ENCODE measurements at regions not wholly inside any gene's neighbourhood (a gene's known extent, or its start where the extent isn't known, plus 50 kb on each side); places are given as distances from the start of the nearest gene placed in this dataset.

DNA sequence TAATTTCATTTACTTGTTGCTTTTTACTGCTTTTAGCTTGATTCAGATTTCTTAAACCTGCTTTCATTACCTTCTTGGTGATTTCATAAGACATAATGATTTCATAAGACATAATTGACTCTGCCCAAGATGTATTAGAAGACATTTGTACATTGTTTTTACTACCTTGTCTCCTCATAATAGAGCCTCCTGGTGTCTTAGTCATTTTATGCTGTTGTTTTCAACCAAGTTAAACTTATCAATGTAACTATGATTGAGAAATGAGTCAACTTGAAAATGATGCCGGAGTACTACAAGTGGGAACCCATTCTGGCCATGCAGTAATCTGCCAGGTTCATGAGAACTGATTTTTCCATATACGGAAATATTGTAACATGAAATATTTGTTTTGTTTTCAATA, 573.6 kb downstream of the MMUT start:
- H2AK5ac ChIP-seq (ENCODE audit: low read length, severe bottlenecking), result no peak overlapping the region
- no peaks in the 10 kb centered on the region for H3K4me1 ChIP-seq (ENCODE audit: control insufficient read depth, insufficient read depth, low read depth, low read length)
- no peak overlapping the region for H3K4me3 ChIP-seq (ENCODE audit: insufficient read depth in 1 of 2, low read depth in 1 of 2, low read length in 2 of 2)
- H2AFZ ChIP-seq (ENCODE audit: low read depth, low read length), result no peak overlapping the region
- no peak overlapping the region for H3K18ac ChIP-seq (ENCODE audit: low read depth in 1 of 2, low read length in 2 of 2)
- WGBS, result no CpG with 5 or more reads among the region's 2 CpGs
- no peaks in the 10 kb centered on the region for H3K27me3 ChIP-seq (ENCODE audit: control insufficient read depth in 1 of 2, insufficient read depth in 1 of 2, low read length in 2 of 2)
- no peak overlapping the region for H3K23ac ChIP-seq (ENCODE audit: low read length in 2 of 2)
- no peaks in the 10 kb centered on the region for H3K36me3 ChIP-seq (ENCODE audit: control insufficient read depth in 1 of 2, insufficient read depth in 2 of 2, low read depth in 1 of 2, low read length in 2 of 2)
- H2BK15ac ChIP-seq (ENCODE audit: low read depth, poor library complexity, severe bottlenecking), result no peak overlapping the region
- no peak overlapping the region for H3K4ac ChIP-seq (ENCODE audit: low read depth in 1 of 2, low read length in 2 of 2)
- H4K91ac ChIP-seq (ENCODE audit: low read length), result no peak overlapping the region
- H4K8ac ChIP-seq (ENCODE audit: low read length), result no peak overlapping the region
- H3K9ac ChIP-seq (ENCODE audit: low read length), result no peak overlapping the region
- H3K79me1 ChIP-seq (replicated peaks; ENCODE audit: low read length, poor library complexity, severe bottlenecking), result no peaks in the 10 kb centered on the region
- H3K14ac ChIP-seq (ENCODE audit: low read length in 2 of 2), result no peak overlapping the region
- H2BK12ac ChIP-seq (ENCODE audit: low read length in 2 of 2), result no peak overlapping the region
- H3K4me2 ChIP-seq (ENCODE audit: low read length, poor library complexity, severe bottlenecking), result no peak overlapping the region
- H2BK5ac ChIP-seq (ENCODE audit: low read depth, low read length, poor library complexity, severe bottlenecking), result no peak overlapping the region
- H3K27ac ChIP-seq (ENCODE audit: low read length, poor library complexity, severe bottlenecking), result no peak overlapping the region
- H3K9me3 ChIP-seq (ENCODE audit: control insufficient read depth, low read length), result no peaks in the 10 kb centered on the region
- DNase-seq, result no peak
- H2BK120ac ChIP-seq (ENCODE audit: low read depth, low read length), result no peak overlapping the region

DNA sequence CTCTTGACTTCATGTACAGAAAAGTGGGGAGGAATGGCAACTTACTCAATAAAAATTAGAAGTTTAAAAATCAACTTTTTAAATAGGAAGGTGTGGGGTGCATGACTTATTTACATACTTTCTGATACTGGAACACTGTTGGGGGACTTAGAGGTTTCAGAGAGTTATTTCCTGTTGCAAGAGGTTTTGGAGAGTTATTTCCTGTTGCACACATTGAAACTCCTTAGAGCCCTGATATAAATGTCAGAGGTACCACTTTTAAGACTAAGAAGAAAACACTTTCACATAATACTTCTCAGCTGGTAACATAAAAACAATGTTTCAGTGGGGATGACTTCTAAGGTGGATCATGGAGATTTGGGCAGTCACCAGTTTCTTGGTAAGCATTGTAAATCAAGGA, 579.9 kb downstream of the MMUT start:
- Histone ChIP-seq H2BK15ac (ENCODE audit: low read depth, poor library complexity, severe bottlenecking) (no peak overlapping the region), H3K27me3 (ENCODE audit: control insufficient read depth in 1 of 2, insufficient read depth in 1 of 2, low read length in 2 of 2) (no peaks in the 10 kb centered on the region), H4K8ac (ENCODE audit: low read length) (no peak overlapping the region)

GRCh38 chr6:48881551-48881950, 581.5 kb downstream of the MMUT start:
- no peak overlapping the region for H2BK120ac ChIP-seq (ENCODE audit: low read depth, low read length)
- H4K91ac ChIP-seq (ENCODE audit: low read length), result no peak overlapping the region
- H3K4me1 ChIP-seq (ENCODE audit: control insufficient read depth, insufficient read depth, low read depth, low read length), result no peaks in the 10 kb centered on the region
- no peak overlapping the region for H3K4me3 ChIP-seq (ENCODE audit: insufficient read depth in 1 of 2, low read depth in 1 of 2, low read length in 2 of 2)
- no peak overlapping the region for H3K4me2 ChIP-seq (ENCODE audit: low read length, poor library complexity, severe bottlenecking)
- no peak overlapping the region for H3K23ac ChIP-seq (ENCODE audit: low read length in 2 of 2)
- H2BK5ac ChIP-seq (ENCODE audit: low read depth, low read length, poor library complexity, severe bottlenecking), result no peak overlapping the region
- no peak overlapping the region for H3K27ac ChIP-seq (ENCODE audit: low read length, poor library complexity, severe bottlenecking)
- no peak overlapping the region for H2BK12ac ChIP-seq (ENCODE audit: low read length in 2 of 2)
- H2BK15ac ChIP-seq (ENCODE audit: low read depth, poor library complexity, severe bottlenecking), result no peak overlapping the region
- H3K9me3 ChIP-seq (ENCODE audit: control insufficient read depth, low read length), result no peaks in the 10 kb centered on the region
- H2AFZ ChIP-seq (ENCODE audit: low read depth, low read length), result no peak overlapping the region
- H3K14ac ChIP-seq (ENCODE audit: low read length in 2 of 2), result no peak overlapping the region
- no peak overlapping the region for H2AK5ac ChIP-seq (ENCODE audit: low read length, severe bottlenecking)
- H3K9ac ChIP-seq (ENCODE audit: low read length), result no peak overlapping the region
- no CpG with 5 or more reads among the region's 1 CpG for WGBS
- H3K36me3 ChIP-seq (ENCODE audit: control insufficient read depth in 1 of 2, insufficient read depth in 2 of 2, low read depth in 1 of 2, low read length in 2 of 2), result no peaks in the 10 kb centered on the region
- H3K4ac ChIP-seq (ENCODE audit: low read depth in 1 of 2, low read length in 2 of 2), result no peak overlapping the region
- H3K18ac ChIP-seq (ENCODE audit: low read depth in 1 of 2, low read length in 2 of 2), result no peak overlapping the region
- no peaks in the 10 kb centered on the region for H3K27me3 ChIP-seq (ENCODE audit: control insufficient read depth in 1 of 2, insufficient read depth in 1 of 2, low read length in 2 of 2)
- peak; percentile 24 for DNase-seq
- H3K79me1 ChIP-seq (replicated peaks; ENCODE audit: low read length, poor library complexity, severe bottlenecking), result no peaks in the 10 kb centered on the region
- H4K8ac ChIP-seq (ENCODE audit: low read length), result no peak overlapping the region

More for the DNA sequence above, 579.9 kb downstream of the MMUT start:
- Histone ChIP-seq H3K4ac (ENCODE audit: low read depth in 1 of 2, low read length in 2 of 2) (no peak overlapping the region), H3K79me1 (replicated peaks; ENCODE audit: low read length, poor library complexity, severe bottlenecking) (no peaks in the 10 kb centered on the region), H3K9me3 (ENCODE audit: control insufficient read depth, low read length) (no peaks in the 10 kb centered on the region), H3K4me3 (ENCODE audit: insufficient read depth in 1 of 2, low read depth in 1 of 2, low read length in 2 of 2) (no peak overlapping the region), H3K9ac (ENCODE audit: low read length) (no peak overlapping the region), H2AK5ac (ENCODE audit: low read length, severe bottlenecking) (no peak overlapping the region), H2BK12ac (ENCODE audit: low read length in 2 of 2) (no peak overlapping the region), H3K27ac (ENCODE audit: low read length, poor library complexity, severe bottlenecking) (no peak overlapping the region), H3K36me3 (ENCODE audit: control insufficient read depth in 1 of 2, insufficient read depth in 2 of 2, low read depth in 1 of 2, low read length in 2 of 2) (no peaks in the 10 kb centered on the region), H2BK5ac (ENCODE audit: low read depth, low read length, poor library complexity, severe bottlenecking) (no peak overlapping the region), H4K91ac (ENCODE audit: low read length) (no peak overlapping the region), H3K4me1 (ENCODE audit: control insufficient read depth, insufficient read depth, low read depth, low read length) (no peaks in the 10 kb centered on the region), H2BK120ac (ENCODE audit: low read depth, low read length) (no peak overlapping the region), H3K4me2 (ENCODE audit: low read length, poor library complexity, severe bottlenecking) (no peak overlapping the region), H3K14ac (ENCODE audit: low read length in 2 of 2) (no peak overlapping the region), H3K23ac (ENCODE audit: low read length in 2 of 2) (no peak overlapping the region), H2AFZ (ENCODE audit: low read depth, low read length) (no peak overlapping the region), H3K18ac (ENCODE audit: low read depth in 1 of 2, low read length in 2 of 2) (no peak overlapping the region)
- DNase-seq, result peak; percentile 12

DNA sequence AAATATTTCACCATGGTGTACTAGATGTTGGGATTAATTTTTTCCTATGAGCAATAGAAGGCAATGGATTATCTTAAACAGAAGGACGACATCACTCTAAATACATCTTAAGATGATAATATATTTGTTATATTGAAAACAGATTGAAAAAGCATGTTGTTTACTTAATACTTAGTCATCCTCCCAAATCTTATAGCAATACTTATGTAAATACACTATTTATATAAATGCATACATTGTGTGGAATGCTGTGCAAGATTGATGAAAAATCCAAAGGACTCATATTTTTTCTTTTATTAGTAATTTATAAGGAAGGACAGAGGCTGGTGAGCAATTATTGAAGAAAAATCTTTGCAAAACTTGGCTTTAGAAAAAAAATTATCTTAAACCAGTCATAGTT, 593.5 kb downstream of the MMUT start:
- no peak overlapping the region for H3K4me3 ChIP-seq (ENCODE audit: insufficient read depth in 1 of 2, low read depth in 1 of 2, low read length in 2 of 2)
- DNase-seq, result no peak
- H3K27ac ChIP-seq (ENCODE audit: low read length, poor library complexity, severe bottlenecking), result no peak overlapping the region
- H3K9me3 ChIP-seq (ENCODE audit: control insufficient read depth, low read length), result peaks cover 5% of the 10 kb centered on the region
- no peak overlapping the region for H3K14ac ChIP-seq (ENCODE audit: low read length in 2 of 2)
- no peak overlapping the region for H3K4ac ChIP-seq (ENCODE audit: low read depth in 1 of 2, low read length in 2 of 2)
- H3K27me3 ChIP-seq (ENCODE audit: control insufficient read depth in 1 of 2, insufficient read depth in 1 of 2, low read length in 2 of 2), result no peaks in the 10 kb centered on the region
- H2BK120ac ChIP-seq (ENCODE audit: low read depth, low read length), result no peak overlapping the region
- no peaks in the 10 kb centered on the region for H3K4me1 ChIP-seq (ENCODE audit: control insufficient read depth, insufficient read depth, low read depth, low read length)
- H4K91ac ChIP-seq (ENCODE audit: low read length), result no peak overlapping the region
- H4K8ac ChIP-seq (ENCODE audit: low read length), result no peak overlapping the region
- no peak overlapping the region for H2BK5ac ChIP-seq (ENCODE audit: low read depth, low read length, poor library complexity, severe bottlenecking)
- no peak overlapping the region for H2BK12ac ChIP-seq (ENCODE audit: low read length in 2 of 2)
- no peak overlapping the region for H3K23ac ChIP-seq (ENCODE audit: low read length in 2 of 2)
- H3K18ac ChIP-seq (ENCODE audit: low read depth in 1 of 2, low read length in 2 of 2), result no peak overlapping the region
- H3K79me1 ChIP-seq (replicated peaks; ENCODE audit: low read length, poor library complexity, severe bottlenecking), result no peaks in the 10 kb centered on the region
- H3K9ac ChIP-seq (ENCODE audit: low read length), result no peak overlapping the region
- no peaks in the 10 kb centered on the region for H3K36me3 ChIP-seq (ENCODE audit: control insufficient read depth in 1 of 2, insufficient read depth in 2 of 2, low read depth in 1 of 2, low read length in 2 of 2)
- H2AFZ ChIP-seq (ENCODE audit: low read depth, low read length), result no peak overlapping the region
- no CpG with 5 or more reads among the region's 1 CpG for WGBS
- H2AK5ac ChIP-seq (ENCODE audit: low read length, severe bottlenecking), result no peak overlapping the region
- no peak overlapping the region for H2BK15ac ChIP-seq (ENCODE audit: low read depth, poor library complexity, severe bottlenecking)
- no peak overlapping the region for H3K4me2 ChIP-seq (ENCODE audit: low read length, poor library complexity, severe bottlenecking)
